ENCODE measurements at regions not wholly inside any gene's neighbourhood (a gene's known extent, or its start where the extent isn't known, plus 50 kb on each side); places are given as distances from the start of the nearest gene placed in this dataset.

DNA sequence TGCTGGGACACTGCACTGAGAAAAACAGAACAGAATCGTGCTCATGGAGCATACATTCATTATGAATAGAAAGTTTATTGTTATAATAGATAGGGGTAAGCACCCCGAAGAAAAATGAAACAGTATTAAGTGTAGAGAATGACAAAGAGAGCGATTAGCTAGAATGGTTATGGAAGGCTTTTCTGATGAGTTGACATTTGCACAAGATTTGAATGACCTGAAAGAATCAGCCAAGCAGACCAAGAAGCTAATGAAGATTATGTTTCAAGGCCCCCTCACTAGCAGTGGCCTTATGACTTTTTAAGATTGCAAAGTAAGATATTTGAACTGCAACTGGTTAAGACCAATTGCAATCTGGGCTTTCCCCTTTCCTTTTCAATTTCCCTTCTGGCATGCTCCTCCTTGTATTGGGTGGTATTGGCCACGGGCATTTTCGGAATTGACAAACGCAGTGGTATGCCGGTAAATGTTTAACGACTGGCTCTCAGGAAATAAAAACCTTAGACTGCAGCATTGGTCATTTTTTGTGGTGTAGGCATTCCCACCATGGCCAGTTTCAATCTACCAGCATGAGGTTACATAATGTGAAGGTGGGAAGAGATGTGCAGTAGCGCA, 120.0 kb upstream of the CITED2 start:
- Histone ChIP-seq H3K4me3 (ENCODE audit: low read depth, low read length) (no peak overlapping the region), H3K4me1 (ENCODE audit: control insufficient read depth, insufficient read depth, low read length) (no peaks in the 10 kb centered on the region), H3K27me3 (ENCODE audit: control insufficient read depth, insufficient read depth, low read length) (no peaks in the 10 kb centered on the region), H3K36me3 (ENCODE audit: control insufficient read depth, insufficient read depth, low read length) (no peaks in the 10 kb centered on the region), H3K27ac (ENCODE audit: low read depth, low read length) (no peak overlapping the region), H3K9me3 (ENCODE audit: control insufficient read depth, insufficient read depth, low read length) (no peaks in the 10 kb centered on the region)
- DNase-seq (ENCODE audit: low read depth in 4 of 6, low spot score in 6 of 6): no peak
- WGBS (ENCODE audit: insufficient coverage): 98% methylated on average over 7 of the region's 9 CpGs

DNA sequence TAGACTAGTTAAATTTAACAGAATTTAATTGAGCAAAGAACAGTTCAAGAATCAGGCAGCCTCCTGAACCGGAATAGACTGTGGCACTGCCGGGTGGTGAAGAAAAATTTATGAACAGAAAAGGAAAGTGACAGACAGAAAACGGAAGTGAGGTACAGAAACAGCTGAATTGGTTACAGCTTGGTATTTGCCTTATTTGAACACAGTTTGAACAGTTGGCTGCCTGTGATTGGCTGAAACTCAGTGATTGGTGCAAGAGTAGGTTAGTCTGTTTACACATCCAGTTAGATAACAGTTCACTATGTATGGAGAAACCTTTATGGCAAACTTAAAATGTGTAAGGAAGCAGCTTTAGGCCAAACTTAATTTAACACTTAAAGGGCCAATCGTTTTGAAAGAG, 116.0 kb upstream of the CITED2 start:
- 65% methylated on average over 3 of the region's 4 CpGs for WGBS (ENCODE audit: insufficient coverage)
- no peaks in the 10 kb centered on the region for H3K27me3 ChIP-seq (ENCODE audit: control insufficient read depth, insufficient read depth, low read length)
- no peak overlapping the region for H3K27ac ChIP-seq (ENCODE audit: low read depth, low read length)
- H3K4me3 ChIP-seq (ENCODE audit: low read depth, low read length): no peak overlapping the region
- H3K9me3 ChIP-seq (ENCODE audit: control insufficient read depth, insufficient read depth, low read length): no peaks in the 10 kb centered on the region
- no peak for DNase-seq (ENCODE audit: low read depth in 4 of 6, low spot score in 6 of 6)
- no peaks in the 10 kb centered on the region for H3K4me1 ChIP-seq (ENCODE audit: control insufficient read depth, insufficient read depth, low read length)
- H3K36me3 ChIP-seq (ENCODE audit: control insufficient read depth, insufficient read depth, low read length): no peaks in the 10 kb centered on the region

DNA sequence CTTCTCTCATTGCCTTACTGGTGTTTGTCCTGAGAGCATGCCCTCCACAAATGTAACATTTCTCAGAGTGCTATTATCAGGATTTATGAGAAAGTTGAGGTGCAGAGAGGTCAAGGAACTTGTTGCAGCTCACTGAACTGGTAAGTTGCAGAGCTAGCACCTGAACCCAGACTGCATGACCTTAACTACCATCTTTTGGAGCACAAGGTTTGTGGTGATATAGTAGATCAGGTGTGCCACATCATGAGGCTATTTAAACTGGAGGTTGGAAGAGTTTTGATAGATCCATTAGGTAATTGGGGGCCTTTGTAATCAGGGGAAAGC, 112.0 kb upstream of the CITED2 start:
- Histone ChIP-seq H3K9me3 (ENCODE audit: control insufficient read depth, insufficient read depth, low read length) (no peaks in the 10 kb centered on the region), H3K27ac (ENCODE audit: low read depth, low read length) (no peak overlapping the region), H3K27me3 (ENCODE audit: control insufficient read depth, insufficient read depth, low read length) (no peaks in the 10 kb centered on the region), H3K36me3 (ENCODE audit: control insufficient read depth, insufficient read depth, low read length) (no peaks in the 10 kb centered on the region), H3K4me1 (ENCODE audit: control insufficient read depth, insufficient read depth, low read length) (no peaks in the 10 kb centered on the region), H3K4me3 (ENCODE audit: low read depth, low read length) (no peak overlapping the region)
- no peak for DNase-seq (ENCODE audit: low read depth in 4 of 6, low spot score in 6 of 6)

DNA sequence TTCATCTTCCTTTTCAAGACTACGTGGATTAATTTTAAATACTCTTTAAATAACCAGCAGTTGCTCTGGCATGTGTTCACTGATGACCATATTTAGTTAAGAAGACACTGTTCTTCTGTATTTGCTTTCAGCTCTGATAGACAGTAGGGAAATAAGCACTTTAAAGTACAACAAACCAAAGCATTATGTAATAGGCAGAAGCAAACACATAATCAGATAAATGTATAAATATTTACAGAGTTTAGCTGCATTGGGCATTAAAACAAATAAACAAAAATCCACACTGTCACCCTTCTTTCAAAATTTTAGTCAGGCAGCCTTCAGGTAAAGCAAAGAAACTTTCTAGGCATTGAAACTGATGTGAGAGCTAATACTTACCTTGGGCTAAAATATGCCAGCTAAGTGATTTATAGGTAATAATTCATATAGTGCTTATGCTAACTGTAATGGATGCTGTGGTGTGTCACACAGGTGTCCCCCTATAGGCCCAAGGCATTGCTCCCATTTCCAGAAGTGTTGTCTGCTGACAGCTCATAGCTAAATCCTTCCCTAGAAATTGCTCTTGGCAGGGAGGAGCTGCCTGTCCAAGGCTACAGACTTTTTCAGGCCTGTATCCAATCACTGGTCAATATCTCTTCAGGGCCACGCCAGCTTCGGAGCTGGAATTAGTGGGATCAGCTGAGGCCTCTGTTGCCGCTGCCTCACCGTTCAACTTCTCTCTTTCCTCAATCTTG, 111.5 kb upstream of the CITED2 start:
- no peaks in the 10 kb centered on the region for H3K9me3 ChIP-seq (ENCODE audit: control insufficient read depth, insufficient read depth, low read length)
- no peaks in the 10 kb centered on the region for H3K27me3 ChIP-seq (ENCODE audit: control insufficient read depth, insufficient read depth, low read length)
- H3K36me3 ChIP-seq (ENCODE audit: control insufficient read depth, insufficient read depth, low read length): no peaks in the 10 kb centered on the region
- H3K4me1 ChIP-seq (ENCODE audit: control insufficient read depth, insufficient read depth, low read length): no peaks in the 10 kb centered on the region
- DNase-seq (ENCODE audit: low read depth in 4 of 6, low spot score in 6 of 6): no peak
- WGBS (ENCODE audit: insufficient coverage): 100% methylated on average over 1 of the region's 5 CpGs
- H3K27ac ChIP-seq (ENCODE audit: low read depth, low read length): no peak overlapping the region
- no peak overlapping the region for H3K4me3 ChIP-seq (ENCODE audit: low read depth, low read length)

DNA sequence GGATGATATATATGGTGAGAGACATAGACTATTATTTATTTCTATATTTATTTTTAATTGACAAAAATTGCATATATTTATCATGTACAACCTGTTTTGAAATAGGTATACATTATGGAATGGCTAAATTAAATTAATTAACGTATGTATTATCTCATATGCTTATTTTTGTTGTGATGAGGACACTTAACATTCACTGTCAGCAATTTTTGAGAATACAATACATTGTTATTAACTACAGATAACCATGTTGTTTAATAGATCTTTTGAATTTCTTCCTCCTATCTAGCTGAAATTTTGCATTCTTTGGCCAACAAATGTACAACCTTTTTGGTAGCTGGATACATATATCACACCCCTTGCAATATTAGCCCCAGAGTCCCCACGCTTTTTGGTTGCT, 110.7 kb upstream of the CITED2 start:
- Histone ChIP-seq H3K27ac (ENCODE audit: low read depth, low read length) (no peak overlapping the region), H3K4me1 (ENCODE audit: control insufficient read depth, insufficient read depth, low read length) (no peaks in the 10 kb centered on the region), H3K9me3 (ENCODE audit: control insufficient read depth, insufficient read depth, low read length) (no peaks in the 10 kb centered on the region), H3K4me3 (ENCODE audit: low read depth, low read length) (no peak overlapping the region), H3K27me3 (ENCODE audit: control insufficient read depth, insufficient read depth, low read length) (no peaks in the 10 kb centered on the region), H3K36me3 (ENCODE audit: control insufficient read depth, insufficient read depth, low read length) (no peaks in the 10 kb centered on the region)
- WGBS (ENCODE audit: insufficient coverage): no CpG with 5 or more reads among the region's 2 CpGs
- no peak for DNase-seq (ENCODE audit: low read depth in 4 of 6, low spot score in 6 of 6)

DNA sequence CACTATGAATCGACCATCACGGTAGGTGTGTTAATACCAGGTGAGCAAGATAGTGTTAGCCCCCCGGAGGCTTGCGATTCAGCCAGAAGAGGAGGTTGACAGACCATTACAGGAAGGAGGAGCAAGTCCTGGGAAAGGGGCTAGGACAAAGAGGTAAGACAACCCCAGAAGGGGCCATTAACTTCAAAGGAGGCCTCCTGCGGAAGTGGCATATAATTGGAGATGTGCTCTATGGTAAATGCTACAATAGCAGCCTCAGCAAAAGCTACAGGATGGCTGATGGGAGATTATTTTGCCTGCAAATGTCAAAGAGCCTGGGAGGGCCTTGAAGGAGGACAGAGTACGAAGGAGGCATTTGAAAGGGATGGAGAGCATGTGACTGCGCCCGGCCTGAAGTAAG, 108.6 kb upstream of the CITED2 start:
- no peak overlapping the region for H3K27ac ChIP-seq (ENCODE audit: low read depth, low read length)

DNA sequence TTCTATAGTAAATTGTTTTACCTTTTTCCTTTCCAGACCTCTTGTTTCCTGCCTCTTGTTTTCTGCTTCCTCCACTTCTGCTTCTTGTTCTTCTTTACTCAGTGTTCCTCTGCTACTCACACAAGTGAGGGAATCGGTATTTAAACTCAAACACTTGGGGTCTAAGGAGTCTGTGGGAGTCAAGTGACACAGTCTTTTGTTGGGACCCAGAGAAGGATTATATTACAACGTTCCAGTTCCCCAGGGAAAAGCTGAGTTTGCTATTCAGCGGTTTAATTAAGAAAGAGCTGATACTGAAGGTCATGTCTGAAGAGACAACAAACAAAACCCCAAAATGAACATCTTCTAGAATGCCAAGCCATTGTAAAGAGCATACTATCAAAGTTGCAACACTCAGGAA, 107.8 kb upstream of the CITED2 start:
- H3K4me1 ChIP-seq (ENCODE audit: control insufficient read depth, insufficient read depth, low read length): no peaks in the 10 kb centered on the region
- WGBS (ENCODE audit: insufficient coverage): 0% methylated on average over 1 of the region's 3 CpGs
- no peaks in the 10 kb centered on the region for H3K27me3 ChIP-seq (ENCODE audit: control insufficient read depth, insufficient read depth, low read length)
- H3K4me3 ChIP-seq (ENCODE audit: low read depth, low read length): no peak overlapping the region
- no peak overlapping the region for H3K27ac ChIP-seq (ENCODE audit: low read depth, low read length)
- no peak for DNase-seq (ENCODE audit: low read depth in 4 of 6, low spot score in 6 of 6)
- H3K36me3 ChIP-seq (ENCODE audit: control insufficient read depth, insufficient read depth, low read length): no peaks in the 10 kb centered on the region
- H3K9me3 ChIP-seq (ENCODE audit: control insufficient read depth, insufficient read depth, low read length): no peaks in the 10 kb centered on the region

More for the DNA sequence above, 108.6 kb upstream of the CITED2 start:
- H3K9me3 ChIP-seq (ENCODE audit: control insufficient read depth, insufficient read depth, low read length): no peaks in the 10 kb centered on the region
- H3K27me3 ChIP-seq (ENCODE audit: control insufficient read depth, insufficient read depth, low read length): no peaks in the 10 kb centered on the region
- H3K36me3 ChIP-seq (ENCODE audit: control insufficient read depth, insufficient read depth, low read length): no peaks in the 10 kb centered on the region
- DNase-seq (ENCODE audit: low read depth in 4 of 6, low spot score in 6 of 6): no peak
- no peaks in the 10 kb centered on the region for H3K4me1 ChIP-seq (ENCODE audit: control insufficient read depth, insufficient read depth, low read length)
- H3K4me3 ChIP-seq (ENCODE audit: low read depth, low read length): no peak overlapping the region
- WGBS (ENCODE audit: insufficient coverage): 48% methylated on average over 6 of the region's 8 CpGs

DNA sequence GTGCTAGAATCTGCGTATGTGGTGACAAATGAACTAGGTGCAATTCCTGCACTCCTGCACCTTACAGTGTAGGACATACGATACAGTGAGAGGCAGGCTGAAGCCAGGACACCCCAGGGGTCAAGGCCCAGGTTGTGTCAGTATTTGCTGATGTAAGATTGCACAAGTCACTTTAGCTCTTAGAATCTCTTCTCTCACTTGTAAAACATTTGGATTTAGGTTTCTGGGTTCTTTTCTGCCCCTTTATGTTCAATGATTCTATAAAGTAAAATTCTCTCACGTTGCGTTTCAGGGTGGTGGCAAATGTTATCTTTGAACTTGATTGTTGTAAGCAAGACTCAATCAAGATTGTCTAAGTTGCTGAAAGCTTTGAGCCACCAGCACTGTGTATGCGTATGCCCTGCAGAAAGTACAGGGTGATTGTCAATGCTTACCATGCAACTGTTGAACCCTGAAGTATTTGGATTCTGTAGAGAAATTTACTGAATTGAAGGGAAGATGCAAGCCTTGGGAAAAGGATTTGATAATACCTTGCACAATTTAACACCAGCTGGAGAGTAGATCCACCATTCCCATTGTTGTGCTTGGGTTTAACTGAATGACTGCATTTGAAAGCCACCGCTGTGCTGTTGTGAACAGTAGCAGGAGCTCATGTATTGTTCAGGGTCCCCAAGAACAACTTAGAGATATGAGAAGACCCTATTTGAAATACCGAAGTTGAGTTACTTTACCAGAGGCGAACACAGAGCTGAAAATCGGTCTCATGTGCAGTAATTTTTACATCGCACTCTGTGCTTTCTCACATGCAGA, 106.1 kb upstream of the CITED2 start:
- H3K9me3 ChIP-seq (ENCODE audit: control insufficient read depth, insufficient read depth, low read length): no peaks in the 10 kb centered on the region
- no peak overlapping the region for H3K4me3 ChIP-seq (ENCODE audit: low read depth, low read length)
- H3K36me3 ChIP-seq (ENCODE audit: control insufficient read depth, insufficient read depth, low read length): no peaks in the 10 kb centered on the region
- no peak overlapping the region for H3K27ac ChIP-seq (ENCODE audit: low read depth, low read length)
- H3K27me3 ChIP-seq (ENCODE audit: control insufficient read depth, insufficient read depth, low read length): no peaks in the 10 kb centered on the region
- H3K4me1 ChIP-seq (ENCODE audit: control insufficient read depth, insufficient read depth, low read length): no peaks in the 10 kb centered on the region
- WGBS (ENCODE audit: insufficient coverage): 73% methylated on average over 8 of the region's 10 CpGs
- no peak for DNase-seq (ENCODE audit: low read depth in 4 of 6, low spot score in 6 of 6)

DNA sequence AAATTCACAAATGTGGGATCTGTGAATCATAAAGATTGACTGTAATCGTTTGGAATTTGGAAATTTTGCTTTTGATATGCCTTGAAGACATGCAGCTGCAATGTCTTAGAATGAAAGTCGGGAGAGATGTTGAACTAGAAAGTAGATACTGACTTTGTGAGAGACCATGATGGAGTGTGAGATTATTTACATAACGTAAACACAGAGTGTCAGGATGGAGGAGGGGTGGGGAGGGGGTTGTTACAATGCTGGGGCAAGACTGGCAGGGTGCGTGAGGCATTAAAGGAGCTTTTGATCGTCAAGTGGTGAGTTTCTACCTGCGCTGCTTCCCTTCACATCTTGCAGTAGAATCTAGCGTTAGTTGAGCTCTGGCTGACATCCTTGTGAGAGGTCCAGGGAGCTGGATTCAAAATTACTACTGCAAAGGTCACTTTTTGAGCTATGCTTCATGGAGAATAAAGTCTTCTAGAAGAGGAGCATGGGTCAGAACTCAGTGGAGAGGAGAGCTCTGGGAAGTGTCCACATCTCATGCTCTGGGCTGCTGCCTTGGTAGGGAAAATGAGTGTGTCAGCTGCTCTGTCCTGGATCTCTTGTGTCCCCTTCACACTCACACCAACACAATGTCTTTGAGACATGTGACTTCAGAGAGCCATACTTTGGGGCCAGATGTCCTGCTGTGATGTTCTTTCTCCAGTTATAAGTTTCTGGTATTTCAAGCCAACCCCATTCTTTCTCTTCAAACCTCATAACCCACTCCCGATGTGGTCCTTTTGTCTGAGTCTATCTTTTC, 105.2 kb upstream of the CITED2 start:
- no peak for DNase-seq (ENCODE audit: low read depth in 4 of 6, low spot score in 6 of 6)
- Histone ChIP-seq H3K4me1 (ENCODE audit: control insufficient read depth, insufficient read depth, low read length) (no peaks in the 10 kb centered on the region), H3K27me3 (ENCODE audit: control insufficient read depth, insufficient read depth, low read length) (no peaks in the 10 kb centered on the region), H3K9me3 (ENCODE audit: control insufficient read depth, insufficient read depth, low read length) (no peaks in the 10 kb centered on the region), H3K4me3 (ENCODE audit: low read depth, low read length) (no peak overlapping the region), H3K27ac (ENCODE audit: low read depth, low read length) (no peak overlapping the region), H3K36me3 (ENCODE audit: control insufficient read depth, insufficient read depth, low read length) (no peaks in the 10 kb centered on the region)
- 81% methylated on average over 7 of the region's 8 CpGs for WGBS (ENCODE audit: insufficient coverage)
